CD4-positive, alpha-beta T cell (primary cell): ENCODE measurements at regions not wholly inside any gene's neighbourhood (a gene's known extent, or its start where the extent isn't known, plus 50 kb on each side); places are given as distances from the start of the nearest gene placed in this dataset.

ENCODE experiments used
- ATAC-seq: fragments of 200-7000 bp; cut with Tn5 transposase; one replicate; pipeline ENCODE4 v1.10.0; 2022; ENCODE audit warnings: mild to moderate bottlenecking; ENCODE audit not compliant: poor library complexity
- CTCF ChIA-PET: fragments of 350-600 bp; sonication (Branson Sonifier 250); formaldehyde crosslinking; loops from one replicate; lab custom pipeline; 2021; ENCODE audit warnings: antibody characterized with exemption, inconsistent platforms; lab: Charles Lee
- POLR2A ChIA-PET: fragments of 350-600 bp; sonication (Branson Sonifier 250); formaldehyde crosslinking; loops from one replicate; lab custom pipeline; 2021; ENCODE audit warnings: antibody characterized with exemption, inconsistent platforms; lab: Charles Lee
- DNase-seq, 14 experiments: peaks; one replicate each; pipeline ENCODE4 v3.0.0-alpha.2; 2013 to 2020; ENCODE audit warnings: mixed read lengths in 2 of 14
- H3K27ac ChIP-seq, 2 donors: one replicate each; pipeline versions ENCODE4 v1.5.1 to v1.7.0; 2013; ENCODE audit warnings: low read length in 2 of 2, low read depth in 1 of 2, mild to moderate bottlenecking in 1 of 2
- H3K27me3 ChIP-seq, 2 experiments: 1 replicate in 1 of 2; 2 replicates in 1 of 2; pipeline versions ENCODE4 v1.6.1 to v1.7.0; 2013; ENCODE audit warnings: low read length in 2 of 2, control low read depth in 1 of 2, mild to moderate bottlenecking in 1 of 2, moderate library complexity in 1 of 2; ENCODE audit not compliant: insufficient read depth in 2 of 2, control insufficient read depth in 1 of 2
- H3K36me3 ChIP-seq: one replicate; pipeline ENCODE4 v1.6.1; 2013; ENCODE audit warnings: low read length, control low read depth; ENCODE audit not compliant: insufficient read depth
- H3K4me1 ChIP-seq: one replicate; pipeline ENCODE4 v1.6.1; 2013; ENCODE audit warnings: low read length, control low read depth; ENCODE audit not compliant: insufficient read depth
- H3K4me3 ChIP-seq: one replicate; pipeline ENCODE4 v1.5.1; 2013; ENCODE audit warnings: mild to moderate bottlenecking, low read length, moderate library complexity
- H3K9me3 ChIP-seq, 2 experiments: 1 replicate in 1 of 2; 2 replicates in 1 of 2; pipeline versions ENCODE4 v1.6.1 to v1.7.0; 2013; ENCODE audit warnings: low read length in 2 of 2, mild to moderate bottlenecking in 2 of 2, control low read depth in 1 of 2, moderate library complexity in 1 of 2; ENCODE audit not compliant: control insufficient read depth in 1 of 2, insufficient read depth in 1 of 2
- H3K27ac Mint-ChIP-seq: one replicate; pipeline ENCODE4 v1.8.0; 2020; ENCODE audit warnings: mixed read lengths
- H3K27me3 Mint-ChIP-seq: one replicate; pipeline ENCODE4 v1.8.0; 2021; ENCODE audit warnings: mixed read lengths
- H3K36me3 Mint-ChIP-seq: one replicate; pipeline ENCODE4 v1.8.0; 2021; ENCODE audit warnings: low read depth, mixed read lengths
- H3K4me1 Mint-ChIP-seq: one replicate; pipeline ENCODE4 v1.8.0; 2021; ENCODE audit warnings: low read depth, mixed read lengths
- H3K4me3 Mint-ChIP-seq: one replicate; pipeline ENCODE4 v1.8.0; 2020; ENCODE audit warnings: mild to moderate bottlenecking, mixed read lengths
- H3K9me3 Mint-ChIP-seq: one replicate; pipeline ENCODE4 v1.8.0; 2020; ENCODE audit warnings: mixed read lengths
- intact Hi-C, 2 experiments: fragments of 100-400 bp; cut with DNase I in 1 of 2; cut with micrococcal nuclease in 1 of 2; formaldehyde crosslinking; loops; one replicate each; pipeline versions ENCODE4 v1.15.1 to v1.9.0; 2023 to 2025; cut with DNase I, micrococcal nuclease
- TF ChIP-seq, protein P1 (sequence below): fragments of 200-600 bp; IDR thresholded peaks from one replicate; pipeline ENCODE4 v1.8.0; 2022; ENCODE audit warnings: antibody characterized with exemption, mild to moderate bottlenecking

DNA sequence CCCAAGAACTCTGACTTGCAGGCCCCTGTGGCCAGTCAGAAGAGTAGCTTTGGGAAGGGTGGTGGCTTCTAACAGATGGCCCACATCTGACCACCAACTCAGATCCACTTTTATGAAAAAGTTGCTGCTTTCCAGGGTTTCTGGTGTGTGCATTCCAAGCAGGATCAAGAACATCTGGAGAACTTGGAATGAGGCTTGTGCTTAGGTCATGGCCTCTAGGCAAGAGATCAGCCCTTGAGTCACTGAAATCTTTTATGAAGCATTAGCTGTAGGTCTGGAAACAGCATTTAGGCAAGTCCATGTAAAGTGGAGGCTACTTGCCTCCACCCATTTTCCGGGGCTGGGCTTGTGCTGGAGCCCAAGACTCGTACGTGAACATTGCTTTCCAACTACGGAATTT is 433.3 kb downstream of the SH3GL2 start:
- CTCF ChIA-PET = no interaction called here
- intact Hi-C loops = no loop called here
- TF ChIP-seq, protein P1, sequence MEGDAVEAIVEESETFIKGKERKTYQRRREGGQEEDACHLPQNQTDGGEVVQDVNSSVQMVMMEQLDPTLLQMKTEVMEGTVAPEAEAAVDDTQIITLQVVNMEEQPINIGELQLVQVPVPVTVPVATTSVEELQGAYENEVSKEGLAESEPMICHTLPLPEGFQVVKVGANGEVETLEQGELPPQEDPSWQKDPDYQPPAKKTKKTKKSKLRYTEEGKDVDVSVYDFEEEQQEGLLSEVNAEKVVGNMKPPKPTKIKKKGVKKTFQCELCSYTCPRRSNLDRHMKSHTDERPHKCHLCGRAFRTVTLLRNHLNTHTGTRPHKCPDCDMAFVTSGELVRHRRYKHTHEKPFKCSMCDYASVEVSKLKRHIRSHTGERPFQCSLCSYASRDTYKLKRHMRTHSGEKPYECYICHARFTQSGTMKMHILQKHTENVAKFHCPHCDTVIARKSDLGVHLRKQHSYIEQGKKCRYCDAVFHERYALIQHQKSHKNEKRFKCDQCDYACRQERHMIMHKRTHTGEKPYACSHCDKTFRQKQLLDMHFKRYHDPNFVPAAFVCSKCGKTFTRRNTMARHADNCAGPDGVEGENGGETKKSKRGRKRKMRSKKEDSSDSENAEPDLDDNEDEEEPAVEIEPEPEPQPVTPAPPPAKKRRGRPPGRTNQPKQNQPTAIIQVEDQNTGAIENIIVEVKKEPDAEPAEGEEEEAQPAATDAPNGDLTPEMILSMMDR = no peak

DNA sequence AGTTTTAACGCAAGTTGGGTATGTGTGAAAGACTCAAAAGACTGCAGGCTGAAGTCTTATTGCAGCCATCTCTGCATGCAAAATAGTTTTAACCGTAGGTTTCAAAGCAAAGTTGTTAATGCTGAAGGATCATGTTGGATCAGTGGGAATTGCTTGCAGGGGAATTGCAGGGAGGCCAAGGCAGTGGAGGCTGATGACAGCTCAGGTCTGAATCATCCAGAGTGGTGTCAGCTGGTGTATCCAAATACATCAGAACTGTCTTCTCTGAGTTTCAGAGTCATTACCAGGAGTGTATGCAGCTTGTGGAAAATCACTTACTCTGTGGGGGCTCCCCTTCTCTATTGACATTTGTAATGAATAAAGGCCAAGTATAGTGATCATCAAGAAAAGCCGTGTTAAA is 435.7 kb downstream of the SH3GL2 start:
- Mint-ChIP-seq H3K9me3 (peaks cover 2% of the 10 kb centered on the region), H3K4me1 (no peaks in the 10 kb centered on the region), H3K36me3 (no peaks in the 10 kb centered on the region), H3K4me3 (no peak overlapping the region), H3K27ac (no peak overlapping the region), H3K27me3 (no peaks in the 10 kb centered on the region)
- intact Hi-C loops = no loop called here
- Histone ChIP-seq H3K9me3 (no peaks in the 10 kb centered on the region), H3K4me1 (no peaks in the 10 kb centered on the region), H3K27ac (no peak overlapping the region), H3K27me3 (no peaks in the 10 kb centered on the region), H3K36me3 (no peaks in the 10 kb centered on the region), H3K4me3 (no peak overlapping the region)
- TF ChIP-seq, protein P1 = no peak
- no peak for DNase-seq
- ChIA-PET CTCF (no interaction called here), POLR2A (no interaction called here)
- no peak for ATAC-seq

More for the DNA sequence above, 433.3 kb downstream of the SH3GL2 start:
- DNase-seq (no peak), ATAC-seq (no peak)
- no peaks in the 10 kb centered on the region for H3K4me1 ChIP-seq
- no peak overlapping the region for H3K4me3 Mint-ChIP-seq
- no peaks in the 10 kb centered on the region for H3K27me3 Mint-ChIP-seq
- no peaks in the 10 kb centered on the region for H3K36me3 ChIP-seq
- no peak overlapping the region for H3K4me3 ChIP-seq
- no peak overlapping the region for H3K27ac ChIP-seq
- H3K27ac Mint-ChIP-seq = no peak overlapping the region
- POLR2A ChIA-PET = no interaction called here
- H3K27me3 ChIP-seq = no peaks in the 10 kb centered on the region
- no peaks in the 10 kb centered on the region for H3K9me3 ChIP-seq
- H3K9me3 Mint-ChIP-seq = peaks cover 2% of the 10 kb centered on the region
- H3K36me3 Mint-ChIP-seq = no peaks in the 10 kb centered on the region
- H3K4me1 Mint-ChIP-seq = no peaks in the 10 kb centered on the region

DNA sequence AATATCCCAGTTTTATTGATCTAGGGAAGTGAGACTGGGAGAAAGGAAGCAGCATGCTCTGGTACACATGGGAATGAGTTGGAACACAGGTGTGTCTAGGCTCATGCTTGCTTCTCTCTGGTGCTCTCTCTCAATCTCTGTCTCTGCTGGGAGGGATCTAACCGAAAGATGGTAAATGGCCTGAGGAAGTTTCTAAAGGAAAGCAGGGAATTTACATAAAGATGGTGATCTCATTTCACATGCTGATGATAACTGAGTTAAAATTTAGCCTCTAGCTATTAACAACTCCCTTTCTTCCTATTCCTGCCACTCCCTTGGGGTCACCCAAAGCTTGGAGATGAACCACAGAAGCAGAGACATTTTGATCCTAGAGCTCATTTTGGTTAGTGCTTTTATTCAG is 436.2 kb downstream of the SH3GL2 start:
- H3K9me3 ChIP-seq = no peaks in the 10 kb centered on the region
- H3K36me3 ChIP-seq = no peaks in the 10 kb centered on the region
- ChIA-PET POLR2A (no interaction called here), CTCF (no interaction called here)
- no peak overlapping the region for H3K4me3 Mint-ChIP-seq
- H3K27me3 Mint-ChIP-seq = no peaks in the 10 kb centered on the region
- DNase-seq (no peak), ATAC-seq (no peak)
- no peaks in the 10 kb centered on the region for H3K4me1 ChIP-seq
- H3K36me3 Mint-ChIP-seq = no peaks in the 10 kb centered on the region
- intact Hi-C loops = no loop called here
- H3K4me3 ChIP-seq = no peak overlapping the region
- no peak overlapping the region for H3K27ac Mint-ChIP-seq
- H3K27me3 ChIP-seq = no peaks in the 10 kb centered on the region
- H3K27ac ChIP-seq = no peak overlapping the region
- no peaks in the 10 kb centered on the region for H3K4me1 Mint-ChIP-seq
- peaks cover 2% of the 10 kb centered on the region for H3K9me3 Mint-ChIP-seq
- TF ChIP-seq, protein P1 = no peak
